Liver (tissue), 8 donors: ENCODE measurements at regions not wholly inside any gene's neighbourhood (a gene's known extent, or its start where the extent isn't known, plus 50 kb on each side); places are given as distances from the start of the nearest gene placed in this dataset.

ENCODE experiments used
- DNase-seq: peaks from one replicate; pipeline ENCODE4 v3.0.0-alpha.2; 2017; ENCODE audit warnings: low spot score
- H3K27ac ChIP-seq, 2 donors: one replicate each; pipeline ENCODE4 v1.7.0; 2013; ENCODE audit warnings: inconsistent platforms in 2 of 2, low read length in 2 of 2, control low read depth in 1 of 2, low read depth in 1 of 2, mild to moderate bottlenecking in 1 of 2
- H3K27me3 ChIP-seq, 4 donors: one replicate each; pipeline versions ENCODE4 v1.6.1 to v1.7.0; 2013; ENCODE audit warnings: low read length in 3 of 4, inconsistent platforms in 1 of 4, mild to moderate bottlenecking in 1 of 4, moderate library complexity in 1 of 4; ENCODE audit not compliant: control insufficient read depth in 4 of 4, insufficient read depth in 4 of 4
- H3K36me3 ChIP-seq, 4 donors: one replicate each; pipeline versions ENCODE4 v1.6.1 to v1.7.0; 2013; ENCODE audit warnings: low read length in 3 of 4, mild to moderate bottlenecking in 3 of 4, low read depth in 1 of 4, moderate library complexity in 1 of 4; ENCODE audit not compliant: control insufficient read depth in 4 of 4, insufficient read depth in 3 of 4
- H3K4me1 ChIP-seq, 4 donors: one replicate each; pipeline versions ENCODE4 v1.6.1 to v1.7.0; 2013; ENCODE audit warnings: low read length in 3 of 4, mild to moderate bottlenecking in 3 of 4, moderate library complexity in 1 of 4; ENCODE audit not compliant: control insufficient read depth in 4 of 4, insufficient read depth in 4 of 4
- H3K4me3 ChIP-seq, 3 donors: one replicate each; pipeline versions ENCODE4 v1.6.1 to v1.7.0; 2013; ENCODE audit warnings: low read length in 3 of 3, control low read depth in 1 of 3, low read depth in 1 of 3, mild to moderate bottlenecking in 1 of 3
- H3K9ac ChIP-seq, 2 donors: one replicate each; pipeline ENCODE4 v1.7.0; 2013; ENCODE audit warnings: low read length in 2 of 2, mild to moderate bottlenecking in 2 of 2, moderate library complexity in 2 of 2, control low read depth in 1 of 2, low read depth in 1 of 2
- H3K9me3 ChIP-seq, 4 donors: one replicate each; pipeline versions ENCODE4 v1.6.1 to v1.7.0; 2013; ENCODE audit warnings: low read length in 3 of 4; ENCODE audit not compliant: control insufficient read depth in 4 of 4
- ATF3 ChIP-seq: IDR thresholded peaks from 2 replicates; pipeline ENCODE4 v1.6.1; 2016; ENCODE audit warnings: antibody characterized with exemption
- CTCF ChIP-seq: fragments of 150-350 bp; IDR thresholded peaks from 2 replicates; pipeline ENCODE4 v1.5.1; 2017; ENCODE audit warnings: improper control_type of control experiment, low read depth, low read length; ENCODE audit not compliant: missing input control
- EGR1 ChIP-seq, 2 donors: IDR thresholded peaks; 2 replicates each; pipeline ENCODE4 v1.6.1; 2016 to 2018; ENCODE audit warnings: antibody characterized with exemption in 2 of 2, low read depth in 2 of 2
- FOXA1 ChIP-seq: IDR thresholded peaks from 2 replicates; pipeline ENCODE4 v1.6.1; 2016; ENCODE audit warnings: antibody characterized with exemption
- FOXA2 ChIP-seq: IDR thresholded peaks from 2 replicates; pipeline ENCODE4 v1.6.1; 2016; ENCODE audit warnings: antibody characterized with exemption
- GABPA ChIP-seq, 2 donors: IDR thresholded peaks in 1 of 2; conservative IDR thresholded peaks in 1 of 2; 2 replicates each; pipeline ENCODE4 v1.6.1; 2016; ENCODE audit warnings: antibody characterized with exemption in 2 of 2, mild to moderate bottlenecking in 1 of 2, moderate library complexity in 1 of 2
- HNF4A ChIP-seq, 2 donors: conservative IDR thresholded peaks; 2 replicates each; pipeline ENCODE4 v1.6.1; 2016; ENCODE audit warnings: antibody characterized with exemption in 2 of 2, mild to moderate bottlenecking in 2 of 2
- HNF4G ChIP-seq: IDR thresholded peaks from 2 replicates; pipeline ENCODE4 v1.6.1; 2016; ENCODE audit warnings: antibody characterized with exemption
- JUND ChIP-seq, 2 donors: IDR thresholded peaks; 2 replicates each; pipeline ENCODE4 v1.6.1; 2016; ENCODE audit warnings: antibody characterized with exemption in 2 of 2
- NR2F2 ChIP-seq: IDR thresholded peaks from 2 replicates; pipeline ENCODE4 v1.6.1; 2016; ENCODE audit warnings: antibody characterized with exemption
- RAD21 ChIP-seq, 2 donors: IDR thresholded peaks; 2 replicates each; pipeline ENCODE4 v1.6.1; 2016; ENCODE audit warnings: antibody characterized with exemption in 2 of 2, mild to moderate bottlenecking in 2 of 2
- REST ChIP-seq: IDR thresholded peaks from 2 replicates; pipeline ENCODE4 v1.6.1; 2016; ENCODE audit warnings: antibody characterized with exemption, mild to moderate bottlenecking
- RXRA ChIP-seq, 2 donors: IDR thresholded peaks; 2 replicates each; pipeline ENCODE4 v1.6.1; 2017 to 2018; ENCODE audit warnings: antibody characterized with exemption in 2 of 2, mild to moderate bottlenecking in 1 of 2
- SP1 ChIP-seq: IDR thresholded peaks from 2 replicates; pipeline ENCODE4 v1.6.1; 2018; ENCODE audit warnings: antibody characterized with exemption, mild to moderate bottlenecking
- TAF1 ChIP-seq: conservative IDR thresholded peaks from 2 replicates; pipeline ENCODE4 v1.6.1; 2016; ENCODE audit warnings: antibody characterized with exemption, mild to moderate bottlenecking
- YY1 ChIP-seq: IDR thresholded peaks from 2 replicates; pipeline ENCODE4 v1.6.1; 2016; ENCODE audit warnings: antibody characterized with exemption, mild to moderate bottlenecking
- ZBTB33 ChIP-seq: IDR thresholded peaks from 2 replicates; pipeline ENCODE4 v1.6.1; 2016; ENCODE audit warnings: antibody characterized with exemption
- WGBS: extraction: QIAGEN DNeasy Blood & Tissue Kit; methylation state at CpG from one replicate; pipeline ENCODE4 v1.1.7; 2013; 5-methylcytosine and 5-hydroxymethylcytosine counted together
- TF ChIP-seq, protein P1 (sequence below): IDR thresholded peaks from 2 replicates; pipeline ENCODE4 v1.6.1; 2016; ENCODE audit warnings: antibody characterized with exemption
- donor health status: healthy.
- donor health status: healthy.
- donor health status: healthy.
- donor health status: healthy.
- donor health status: healthy.

DNA sequence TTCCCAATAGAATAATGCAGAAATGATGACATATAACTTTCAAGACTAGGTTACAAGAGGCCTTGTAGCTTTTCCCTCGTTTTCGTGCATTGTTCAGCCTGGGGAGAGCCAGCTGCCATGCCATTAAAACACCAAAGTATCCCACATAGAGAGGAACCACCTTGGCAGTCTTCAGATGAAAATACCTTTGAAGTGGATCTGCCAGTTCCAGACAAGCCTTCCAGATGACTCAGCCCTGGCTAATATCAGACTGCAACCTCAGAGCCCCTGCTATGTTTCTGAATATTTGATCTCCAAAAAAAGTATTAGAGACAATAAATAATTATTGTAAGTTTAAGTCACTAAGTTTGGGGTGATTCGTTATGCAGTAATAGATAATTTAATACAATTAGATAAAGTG lies 294.3 kb upstream of the GBE1 start:
- TF ChIP-seq, protein P1, sequence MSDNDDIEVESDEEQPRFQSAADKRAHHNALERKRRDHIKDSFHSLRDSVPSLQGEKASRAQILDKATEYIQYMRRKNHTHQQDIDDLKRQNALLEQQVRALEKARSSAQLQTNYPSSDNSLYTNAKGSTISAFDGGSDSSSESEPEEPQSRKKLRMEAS = no peak
- TF ChIP-seq RAD21 (IDR thresholded peaks at IDR 0.05) (no peak), SP1 (no peak)
- no peaks in the 10 kb centered on the region for H3K27me3 ChIP-seq
- no peak for DNase-seq

DNA sequence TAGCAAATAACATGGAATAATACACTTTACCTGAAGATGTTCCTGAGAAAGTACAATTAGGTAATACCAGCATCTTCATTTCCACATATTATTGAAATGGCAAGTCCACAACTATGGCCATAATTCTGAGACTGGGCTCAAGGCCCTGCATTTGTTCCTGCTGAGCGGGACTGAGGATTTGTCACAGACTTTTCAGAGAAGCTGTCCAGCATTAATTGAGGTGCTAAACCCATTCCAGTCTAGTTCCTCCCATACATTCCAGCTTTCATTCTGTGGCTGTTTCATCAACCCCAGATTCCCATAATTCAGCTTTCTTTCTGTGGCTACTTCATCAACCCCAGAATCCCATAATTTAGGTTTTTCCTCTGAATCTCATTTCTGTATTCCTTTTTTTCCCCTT lies 293.4 kb upstream of the GBE1 start:
- H3K4me3 ChIP-seq = no peak overlapping the region
- H3K4me1 ChIP-seq = no peaks in the 10 kb centered on the region
- no peak for TF ChIP-seq FOXA1
- no peak for TF ChIP-seq HNF4G
- TF ChIP-seq FOXA2 = no peak
- no peak for TF ChIP-seq GABPA (IDR thresholded peaks at IDR 0.05 in 1 of 2, conservative IDR thresholded peaks at IDR 0.05 in 1 of 2)
- TF ChIP-seq RAD21 (IDR thresholded peaks at IDR 0.05) = no peak
- TF ChIP-seq ATF3 = no peak
- no peak for TF ChIP-seq NR2F2
- no peaks in the 10 kb centered on the region for H3K36me3 ChIP-seq
- no peak overlapping the region for H3K27ac ChIP-seq
- no peaks in the 10 kb centered on the region for H3K9me3 ChIP-seq
- no peak overlapping the region for H3K9ac ChIP-seq
- no peak for DNase-seq
- 94% methylated on average over 1 of the region's 1 CpG for WGBS
- H3K27me3 ChIP-seq = no peaks in the 10 kb centered on the region

More for the DNA sequence above, 294.3 kb upstream of the GBE1 start:
- no peak overlapping the region for H3K4me3 ChIP-seq
- no peaks in the 10 kb centered on the region for H3K4me1 ChIP-seq
- H3K27ac ChIP-seq = no peak overlapping the region
- no peaks in the 10 kb centered on the region for H3K36me3 ChIP-seq
- no peak overlapping the region for H3K9ac ChIP-seq
- 57% methylated on average over 3 of the region's 3 CpGs for WGBS
- no peaks in the 10 kb centered on the region for H3K9me3 ChIP-seq

GRCh38 chr3:82053236-82053635 lies 291.8 kb upstream of the GBE1 start:
- Histone ChIP-seq H3K9ac (no peak overlapping the region), H3K4me1 (no peaks in the 10 kb centered on the region), H3K9me3 (no peaks in the 10 kb centered on the region), H3K27ac (no peak overlapping the region), H3K36me3 (no peaks in the 10 kb centered on the region), H3K4me3 (no peak overlapping the region), H3K27me3 (no peaks in the 10 kb centered on the region)
- TF ChIP-seq FOXA1 (no peak), RAD21 (IDR thresholded peaks at IDR 0.05) (no peak), TAF1 (no peak), YY1 (no peak), CTCF (no peak), ZBTB33 (no peak), HNF4A (conservative IDR thresholded peaks at IDR 0.05) (no peak), ATF3 (no peak), REST (no peak), HNF4G (no peak), SP1 (no peak), FOXA2 (no peak), GABPA (IDR thresholded peaks at IDR 0.05 in 1 of 2, conservative IDR thresholded peaks at IDR 0.05 in 1 of 2) (no peak), NR2F2 (no peak), RXRA (IDR thresholded peaks at IDR 0.05) (no peak), JUND (IDR thresholded peaks at IDR 0.05) (no peak), EGR1 (IDR thresholded peaks at IDR 0.05; ENCODE audit: low read depth in 2 of 2) (no peak)
- TF ChIP-seq, protein P1 = no peak
- DNase-seq = no peak
- 93% methylated on average over 1 of the region's 1 CpG for WGBS
